ENCODE measurements at regions not wholly inside any gene's neighbourhood (a gene's known extent, or its start where the extent isn't known, plus 50 kb on each side); places are given as distances from the start of the nearest gene placed in this dataset.

GRCh38 chr3:144390786-144391185, 419.2 kb downstream of the DIPK2A start:
- no peak for TF ChIP-seq CTCF (optimal IDR thresholded peaks at IDR 0.05 in 1 of 3, IDR thresholded peaks at IDR 0.05 in 1 of 3, conservative IDR thresholded peaks at IDR 0.05 in 1 of 3; ENCODE audit: extremely low read depth in 1 of 3, insufficient read depth in 2 of 3, low read length in 3 of 3)
- no peak for TF ChIP-seq EZH2 (IDR thresholded peaks at IDR 0.05; ENCODE audit: low read length)
